IMR-90 (cell line): ENCODE measurements at regions not wholly inside any gene's neighbourhood (a gene's known extent, or its start where the extent isn't known, plus 50 kb on each side); places are given as distances from the start of the nearest gene placed in this dataset.

Experiments used
- ATAC-seq: fragments of 200-7000 bp; cut with Tn5 transposase; 2 replicates; pipeline ENCODE4 v1.9.1; 2020; ENCODE audit warnings: low read depth, mild to moderate bottlenecking, moderate library complexity
- BruUV-seq: library from RNA; stranded (reverse); fragments of 400-500 nt; replicated peaks from 2 replicates; lab custom pipeline; 2021; lab: Mats Ljungman, UMichigan
- CTCF ChIA-PET: fragments of 300-600 bp; formaldehyde crosslinking; extraction: SDS; loops from one replicate; lab custom pipeline; 2021; ENCODE audit warnings: antibody characterized with exemption; lab: Yijun Ruan, JAX
- POLR2A ChIA-PET: fragments of 300-600 bp; sonication (Branson Sonifier 250); formaldehyde crosslinking; loops from one replicate; lab custom pipeline; 2022; ENCODE audit warnings: antibody characterized with exemption; ENCODE audit not compliant: unreplicated experiment; lab: Charles Lee
- DNase-seq: peaks from one replicate; pipeline ENCODE4 v3.0.0; 2013
- H2AFZ ChIP-seq: replicated peaks from 2 replicates; pipeline ENCODE3; 2013; ENCODE audit warnings: low read length, mild to moderate bottlenecking; ENCODE audit not compliant: poor library complexity
- H2AK5ac ChIP-seq: 2 replicates; pipeline ENCODE4 v1.6.1; 2013; ENCODE audit warnings: low read depth, low read length, inconsistent platforms
- H2AK9ac ChIP-seq: replicated peaks from 2 replicates; pipeline ENCODE3; 2013; ENCODE audit warnings: mild to moderate bottlenecking, low read depth, low read length, moderate library complexity; ENCODE audit not compliant: poor library complexity
- H2BK120ac ChIP-seq: 2 replicates; pipeline ENCODE4 v1.6.1; 2013; ENCODE audit warnings: low read depth, low read length, inconsistent platforms
- H2BK15ac ChIP-seq: 3 replicates; pipeline ENCODE4 v1.6.1; 2013; ENCODE audit warnings: low read depth, low read length, inconsistent platforms
- H2BK20ac ChIP-seq: 2 replicates; pipeline ENCODE4 v1.6.1; 2013; ENCODE audit warnings: low read depth, mild to moderate bottlenecking, inconsistent platforms, low read length, moderate library complexity
- H2BK5ac ChIP-seq: 2 replicates; pipeline ENCODE4 v1.6.1; 2013; ENCODE audit warnings: mild to moderate bottlenecking, low read depth, low read length, inconsistent platforms; ENCODE audit not compliant: poor library complexity, severe bottlenecking
- H3K14ac ChIP-seq: replicated peaks from 2 replicates; pipeline ENCODE4 v1.6.1; 2013; ENCODE audit warnings: low read depth, low read length, inconsistent platforms
- H3K18ac ChIP-seq: 2 replicates; pipeline ENCODE4 v1.6.1; 2013; ENCODE audit warnings: low read depth, low read length, control low read depth
- H3K23ac ChIP-seq: 2 replicates; pipeline ENCODE4 v1.6.1; 2013; ENCODE audit warnings: low read depth, low read length, inconsistent platforms
- H3K27ac ChIP-seq: 2 replicates; pipeline ENCODE4 v1.5.1; 2013; ENCODE audit warnings: mild to moderate bottlenecking, control low read depth, low read length; ENCODE audit not compliant: insufficient read depth
- H3K27me3 ChIP-seq: 2 replicates; pipeline ENCODE4 v1.6.1; 2013; ENCODE audit warnings: low read length; ENCODE audit not compliant: control insufficient read depth, insufficient read depth
- H3K36me3 ChIP-seq: 2 replicates; pipeline ENCODE4 v1.6.1; 2013; ENCODE audit warnings: low read length, mixed read lengths; ENCODE audit not compliant: control insufficient read depth, insufficient read depth
- H3K4ac ChIP-seq: 2 replicates; pipeline ENCODE4 v1.6.1; 2013; ENCODE audit warnings: low read depth, low read length, inconsistent platforms
- H3K4me1 ChIP-seq: 2 replicates; pipeline ENCODE4 v1.6.1; 2013; ENCODE audit warnings: low read length, mixed read lengths; ENCODE audit not compliant: control insufficient read depth, insufficient read depth
- H3K4me2 ChIP-seq: 2 replicates; pipeline ENCODE4 v1.6.1; 2013; ENCODE audit warnings: low read depth, mild to moderate bottlenecking, control low read depth, low read length, moderate library complexity
- H3K4me3 ChIP-seq: 2 replicates; pipeline ENCODE4 v1.5.1; 2013; ENCODE audit warnings: low read depth, mild to moderate bottlenecking, control low read depth, low read length, moderate library complexity; ENCODE audit not compliant: insufficient read depth
- H3K56ac ChIP-seq: 2 replicates; pipeline ENCODE4 v1.6.1; 2013; ENCODE audit warnings: low read length, inconsistent platforms; ENCODE audit not compliant: insufficient read depth; ENCODE audit errors: extremely low read depth
- H3K79me1 ChIP-seq, 2 experiments: 2 replicates each; pipeline ENCODE4 v1.6.1; 2013; ENCODE audit warnings: low read length in 2 of 2, inconsistent platforms in 1 of 2, low read depth in 1 of 2
- H3K9ac ChIP-seq: 2 replicates; pipeline ENCODE4 v1.6.1; 2013; ENCODE audit warnings: low read depth, low read length, control low read depth
- H3K9me1 ChIP-seq: 2 replicates; pipeline ENCODE4 v1.6.1; 2013; ENCODE audit warnings: low read length, inconsistent platforms; ENCODE audit not compliant: insufficient read depth
- H3K9me3 ChIP-seq: 2 replicates; pipeline ENCODE4 v1.6.1; 2013; ENCODE audit warnings: low read length; ENCODE audit not compliant: control insufficient read depth, insufficient read depth
- H4K20me1 ChIP-seq: 2 replicates; pipeline ENCODE4 v1.6.1; 2013; ENCODE audit warnings: low read length, inconsistent platforms; ENCODE audit not compliant: insufficient read depth
- H4K5ac ChIP-seq: 2 replicates; pipeline ENCODE4 v1.6.1; 2013; ENCODE audit warnings: mild to moderate bottlenecking, low read depth, low read length, control low read depth
- H4K8ac ChIP-seq, 2 experiments: 2 replicates each; pipeline ENCODE4 v1.6.1; 2013; ENCODE audit warnings: low read depth in 2 of 2, low read length in 2 of 2, control low read depth in 1 of 2, inconsistent platforms in 1 of 2
- H4K91ac ChIP-seq: 2 replicates; pipeline ENCODE4 v1.6.1; 2013; ENCODE audit warnings: low read depth, low read length, inconsistent platforms; ENCODE audit not compliant: insufficient read depth
- CEBPB ChIP-seq: IDR thresholded peaks from 2 replicates; pipeline ENCODE4 v1.6.1; 2012; ENCODE audit warnings: low read depth, low read length, improper control_type of control experiment
- CHD1 ChIP-seq: IDR thresholded peaks from 2 replicates; pipeline ENCODE4 v1.6.1; 2012; ENCODE audit warnings: low read depth, low read length, improper control_type of control experiment
- FOS ChIP-seq: fragments of 150-350 bp; IDR thresholded peaks from 2 replicates; pipeline ENCODE4 v1.6.1; 2016; ENCODE audit warnings: low read depth, low read length
- MAZ ChIP-seq: IDR thresholded peaks from 2 replicates; pipeline ENCODE4 v1.6.1; 2012; ENCODE audit warnings: low read depth, mild to moderate bottlenecking, low read length, improper control_type of control experiment, moderate library complexity, borderline replicate concordance
- MXI1 ChIP-seq: IDR thresholded peaks from 2 replicates; pipeline ENCODE4 v1.6.1; 2012; ENCODE audit warnings: low read depth, mild to moderate bottlenecking, low read length, moderate library complexity, borderline replicate concordance
- NFE2L2 ChIP-seq: fragments of 150-350 bp; IDR thresholded peaks from 2 replicates; pipeline ENCODE4 v1.6.1; 2016; ENCODE audit warnings: low read depth, mild to moderate bottlenecking, low read length
- RCOR1 ChIP-seq: IDR thresholded peaks from 2 replicates; pipeline ENCODE4 v1.6.1; 2012; ENCODE audit warnings: mild to moderate bottlenecking, low read length, improper control_type of control experiment; ENCODE audit not compliant: insufficient replicate concordance
- WGBS, 2 experiments: methylation state at CpG; one replicate each; pipeline versions ENCODE4 v1.1.5 to v1.1.7; 2013; ENCODE audit warnings: missing lambda C conversion rate in 2 of 2; ENCODE audit not compliant: insufficient read length in 1 of 2; ENCODE audit errors: extremely low coverage in 2 of 2; 5-methylcytosine and 5-hydroxymethylcytosine counted together
- dilution Hi-C: fragments of 300-500 bp; cut with HindIII; formaldehyde crosslinking; loops from one replicate; pipeline ENCODE4 v1.14.3; 2018; ENCODE audit warnings: low sequenced_read_pairs; ENCODE audit not compliant: unreplicated experiment
- in situ Hi-C: fragments of 300-500 bp; cut with MboI; formaldehyde crosslinking; loops from 3 replicates; pipeline ENCODE4 v1.14.3; 2019; ENCODE audit warnings: low sequenced_read_pairs, inconsistent platforms, mixed read lengths
- intact Hi-C: fragments of 100-400 bp; cut with micrococcal nuclease; formaldehyde crosslinking; loops from 2 replicates; pipeline ENCODE4 v1.10.0; 2022

DNA sequence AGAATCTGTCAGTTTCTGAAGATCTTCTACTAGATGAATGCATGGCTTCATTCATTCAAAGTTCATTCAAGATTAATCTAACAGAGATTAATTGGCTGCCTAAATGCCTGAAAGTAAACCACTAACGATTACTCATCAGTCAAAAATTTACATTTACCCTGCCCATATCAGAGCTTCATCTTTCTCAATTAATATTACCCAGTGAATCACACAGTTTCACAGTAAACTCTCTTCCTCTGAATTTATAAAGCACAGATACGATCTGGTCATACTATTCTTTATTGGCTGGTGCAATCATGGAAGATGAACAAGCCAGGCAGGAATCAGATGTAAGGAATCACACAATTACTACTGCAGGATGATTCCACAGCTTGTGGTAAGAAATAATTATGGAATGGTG, 377.7 kb downstream of the SLC16A7 start:
- H3K23ac ChIP-seq: 0 out of 2 replicates have a peak overlapping the region, but pooled peaks have one; percentile 19
- TF ChIP-seq MAZ (no peak), NFE2L2 (no peak), RCOR1 (no peak), CEBPB (peak; percentile 47; the same call in 1 of the 2 replicates), MXI1 (no peak), CHD1 (no peak), FOS (peak; percentile 39; the same call in 1 of the 2 replicates)
- in situ Hi-C loops (no loop called here), intact Hi-C loops (no loop called here), dilution Hi-C loops (no loop called here)
- DNase-seq (peak; percentile 75), ATAC-seq (peak; percentile 86)
- peak overlapping the region; percentile 1; the same call in 1 of the 2 replicates for H3K4me2 ChIP-seq
- CTCF ChIA-PET: interaction anchor here (0.8 kb wide), 1 partner anchor 165 kb away, joined by 3 read pairs; no protein-coding TSS in a partner anchor
- no peak overlapping the region for H2AK9ac ChIP-seq
- peak overlapping the region; percentile 30; the same call in 1 of the 2 replicates for H2BK20ac ChIP-seq
- no peaks in the 10 kb centered on the region for H4K20me1 ChIP-seq
- no peak overlapping the region for H3K18ac ChIP-seq
- H3K4me3 ChIP-seq: no peak overlapping the region
- 0% methylated on average over 1 of the region's 2 CpGs; no CpG with 5 or more reads in 1 of the 2 experiments for WGBS, 2 experiments
- H3K9ac ChIP-seq: no peak overlapping the region
- POLR2A ChIA-PET: no interaction called here
- no peaks in the 10 kb centered on the region for H3K79me1 ChIP-seq
- H2BK120ac ChIP-seq: peak overlapping the region; percentile 18
- H3K14ac ChIP-seq: peak overlapping the region; percentile 16; the same call in 1 of the 2 replicates
- H3K27ac ChIP-seq: peak overlapping the region; percentile 80; the same call in 1 of the 2 replicates
- H2AK5ac ChIP-seq: peak overlapping the region; percentile 89; the same call in 1 of the 2 replicates
- no peaks in the 10 kb centered on the region for H3K36me3 ChIP-seq
- H4K91ac ChIP-seq: peak overlapping the region; percentile 75
- H2AFZ ChIP-seq: peak overlapping the region; percentile 9
- H3K56ac ChIP-seq: no peak overlapping the region
- H3K9me3 ChIP-seq: no peaks in the 10 kb centered on the region
- no peaks in the 10 kb centered on the region for H3K27me3 ChIP-seq
- H4K8ac ChIP-seq: peak overlapping the region in 1 of 2 experiments; percentile 41; a peak in 2 of 4 replicates
- H2BK15ac ChIP-seq: peak overlapping the region; percentile 71; the same call in 1 of the 3 replicates
- H2BK5ac ChIP-seq: peak overlapping the region; percentile 77
- BruUV-seq: no TSS peak
- peaks cover 2% of the 10 kb centered on the region; the same call in 1 of the 2 replicates for H3K9me1 ChIP-seq
- peak overlapping the region; percentile 35 for H3K4ac ChIP-seq
- no peak overlapping the region for H4K5ac ChIP-seq
- H3K4me1 ChIP-seq: peaks cover 5% of the 10 kb centered on the region
